Mucosa of descending colon (tissue), 3 donors: ENCODE measurements at regions not wholly inside any gene's neighbourhood (a gene's known extent, or its start where the extent isn't known, plus 50 kb on each side); places are given as distances from the start of the nearest gene placed in this dataset.
A peak's percentile ranks its signal among the peaks of the same experiment; 100 is the strongest.

Experiments used
- ATAC-seq: fragments of 200-7000 bp; cut with Tn5 transposase; one replicate; pipeline ENCODE4 v1.9.1; 2020; ENCODE audit warnings: mild to moderate bottlenecking, moderate library complexity
- DNase-seq, 3 donors: peaks; one replicate each; pipeline ENCODE4 v3.0.0-alpha.2; 2020
- H3K36me3 ChIP-seq: fragments of 200-600 bp; one replicate; pipeline ENCODE4 v1.8.0; 2021; ENCODE audit warnings: low read depth, mild to moderate bottlenecking
- H3K4me1 ChIP-seq: fragments of 200-600 bp; one replicate; pipeline ENCODE4 v1.8.0; 2021; ENCODE audit warnings: low read depth, mild to moderate bottlenecking
- H3K4me3 ChIP-seq: fragments of 200-600 bp; one replicate; pipeline ENCODE4 v1.8.0; 2021; ENCODE audit warnings: mild to moderate bottlenecking
- H3K9me3 ChIP-seq: fragments of 200-600 bp; one replicate; pipeline ENCODE4 v1.8.0; 2021; ENCODE audit warnings: mild to moderate bottlenecking
- CTCF ChIP-seq: fragments of 200-600 bp; IDR thresholded peaks from one replicate; pipeline ENCODE4 v1.8.0; 2022; ENCODE audit warnings: antibody characterized with exemption, mild to moderate bottlenecking
- intact Hi-C, 2 donors: fragments of 100-400 bp; cut with DNase I in 1 of 2; cut with micrococcal nuclease in 1 of 2; formaldehyde crosslinking; loops; one replicate each; pipeline versions ENCODE4 v1.11.0 to v1.11.1; 2022; cut with DNase I, micrococcal nuclease
- donor health status: DM: no; HTN: no; CAD: no; lungs with moderate emphysema.
- donor health status: DM: no; HTN: no; CAD: no.
- donor health status: DM: no; HTN: yes; CAD: no.

- ATAC-seq = peak; percentile 72
- intact Hi-C loops = no loop called here
These were observed 101.3 kb upstream of the CMC1 start for GRCh38 chr3:28139967-28140634.

GRCh38 chr3:28140664-28141063 is 100.8 kb upstream of the CMC1 start:
- intact Hi-C loops = no loop called here
- DNase-seq (no peak), ATAC-seq (no peak)
- no peaks in the 10 kb centered on the region for H3K9me3 ChIP-seq
- H3K4me3 ChIP-seq = no peak overlapping the region
- no peaks in the 10 kb centered on the region for H3K36me3 ChIP-seq
- TF ChIP-seq CTCF = no peak
- peaks cover 3% of the 10 kb centered on the region for H3K4me1 ChIP-seq

More at GRCh38 chr3:28139967-28140634, 101.3 kb upstream of the CMC1 start:
- Histone ChIP-seq H3K4me1 (peaks cover 5% of the 10 kb centered on the region), H3K4me3 (no peak overlapping the region), H3K36me3 (no peaks in the 10 kb centered on the region), H3K9me3 (no peaks in the 10 kb centered on the region)
- TF ChIP-seq CTCF = no peak
- DNase-seq = no peak

- Histone ChIP-seq H3K4me1 (peaks cover 6% of the 10 kb centered on the region), H3K36me3 (no peaks in the 10 kb centered on the region), H3K9me3 (peaks cover 6% of the 10 kb centered on the region), H3K4me3 (no peak overlapping the region)
- intact Hi-C loops = no loop called here
- DNase-seq (peak in 1 of 3 donors; percentile 5), ATAC-seq (peak; percentile 88)
- TF ChIP-seq CTCF = no peak
These were observed 91.5 kb upstream of the CMC1 start for GRCh38 chr3:28149960-28150359.

- peaks cover 6% of the 10 kb centered on the region for H3K9me3 ChIP-seq
- H3K4me1 ChIP-seq = peaks cover 6% of the 10 kb centered on the region
- TF ChIP-seq CTCF = no peak
- intact Hi-C loops = no loop called here
- H3K4me3 ChIP-seq = no peak overlapping the region
- H3K36me3 ChIP-seq = no peaks in the 10 kb centered on the region
- peak in 1 of 3 donors; percentile 66 for DNase-seq
- ATAC-seq = peak; percentile 87
These were observed 90.8 kb upstream of the CMC1 start for GRCh38 chr3:28150465-28151206.

- H3K4me1 ChIP-seq = peaks cover 6% of the 10 kb centered on the region
- no peaks in the 10 kb centered on the region for H3K36me3 ChIP-seq
- no peak for ATAC-seq
- intact Hi-C loops = no loop called here
- DNase-seq = no peak
- H3K4me3 ChIP-seq = no peak overlapping the region
- H3K9me3 ChIP-seq = peaks cover 6% of the 10 kb centered on the region
- TF ChIP-seq CTCF = no peak
These were observed 90.2 kb upstream of the CMC1 start for GRCh38 chr3:28151207-28151550.
